Suppressor macrophage (primary cell): ENCODE measurements at regions not wholly inside any gene's neighbourhood (a gene's known extent, or its start where the extent isn't known, plus 50 kb on each side); places are given as distances from the start of the nearest gene placed in this dataset.

Experiments used
- DNase-seq, 4 experiments: peaks; one replicate each; pipeline ENCODE4 v3.0.0-alpha.2; 2020 to 2022

GRCh38 chr12:76256904-76257303 is 91.3 kb downstream of the BBS10 start:
- DNase-seq = no peak

- DNase-seq = no peak
These were observed 91.9 kb downstream of the BBS10 start for GRCh38 chr12:76256321-76256720.

GRCh38 chr12:76255692-76256091 is 92.5 kb downstream of the BBS10 start:
- DNase-seq = no peak

GRCh38 chr12:76255281-76255680 is 92.9 kb downstream of the BBS10 start:
- no peak for DNase-seq

- DNase-seq = no peak
These were observed 96.2 kb downstream of the BBS10 start for GRCh38 chr12:76252031-76252430.

GRCh38 chr12:76250256-76250655 is 98.0 kb downstream of the BBS10 start:
- no peak for DNase-seq

- DNase-seq = no peak
These were observed 98.7 kb downstream of the BBS10 start for GRCh38 chr12:76249501-76249900.

- DNase-seq = no peak
These were observed 100.2 kb downstream of the BBS10 start for GRCh38 chr12:76247992-76248391.

GRCh38 chr12:76247026-76247646 is 101.1 kb downstream of the BBS10 start:
- no peak for DNase-seq

- DNase-seq = no peak
These were observed 101.6 kb downstream of the BBS10 start for GRCh38 chr12:76246611-76247010.

- DNase-seq = no peak
These were observed 103.9 kb downstream of the BBS10 start for GRCh38 chr12:76244300-76244699.

GRCh38 chr12:76242813-76243550 is 105.2 kb downstream of the BBS10 start:
- no peak for DNase-seq

GRCh38 chr12:76241371-76241770 is 106.8 kb downstream of the BBS10 start:
- DNase-seq = no peak

GRCh38 chr12:76240281-76240680 is 107.9 kb downstream of the BBS10 start:
- DNase-seq = no peak

GRCh38 chr12:76238688-76239087 is 109.5 kb downstream of the BBS10 start:
- DNase-seq = no peak

- DNase-seq = no peak
These were observed 111.0 kb downstream of the BBS10 start for GRCh38 chr12:76237086-76237701.

GRCh38 chr12:76236640-76237039 is 111.6 kb downstream of the BBS10 start:
- DNase-seq = no peak

GRCh38 chr12:76234741-76235140 is 113.5 kb downstream of the BBS10 start:
- DNase-seq = no peak

GRCh38 chr12:76232013-76232412 is 116.2 kb downstream of the BBS10 start:
- DNase-seq = no peak

GRCh38 chr12:76226956-76227355 is 121.3 kb downstream of the BBS10 start:
- DNase-seq = no peak

GRCh38 chr12:76226397-76226796 is 121.8 kb downstream of the BBS10 start:
- DNase-seq = peak in 2 of 4 experiments; percentile 24 to 25

- no peak for DNase-seq
These were observed 124.3 kb downstream of the BBS10 start for GRCh38 chr12:76223869-76224268.

- DNase-seq = no peak
These were observed 127.2 kb downstream of the BBS10 start for GRCh38 chr12:76220980-76221379.

GRCh38 chr12:76219806-76220205 is 128.4 kb downstream of the BBS10 start:
- no peak for DNase-seq
